Activated T-helper 17 cell treated with anti-CD3 and anti-CD28 coated beads, Interleukin-2, amount 50 U/mL, for 72 hours (primary cell): ENCODE measurements at regions not wholly inside any gene's neighbourhood (a gene's known extent, or its start where the extent isn't known, plus 50 kb on each side); places are given as distances from the start of the nearest gene placed in this dataset.
A peak's percentile ranks its signal among the peaks of the same experiment; 100 is the strongest.

Experiments
- ATAC-seq: fragments of 150-1000 bp; cut with Tn5 transposase; replicated peaks from 2 replicates; pipeline ENCODE4 v1.10.0; 2021; ENCODE audit warnings: mild to moderate bottlenecking, moderate library complexity
- H3K27ac Mint-ChIP-seq: one replicate; pipeline ENCODE4 v1.8.0; 2022; ENCODE audit warnings: mixed read lengths
- H3K27me3 Mint-ChIP-seq: one replicate; pipeline ENCODE4 v1.8.0; 2022; ENCODE audit warnings: mixed read lengths
- H3K36me3 Mint-ChIP-seq: one replicate; pipeline ENCODE4 v1.8.0; 2022; ENCODE audit warnings: low read depth, mild to moderate bottlenecking, mixed read lengths
- H3K4me1 Mint-ChIP-seq: one replicate; pipeline ENCODE4 v1.8.0; 2022; ENCODE audit warnings: mixed read lengths
- H3K4me3 Mint-ChIP-seq: one replicate; pipeline ENCODE4 v1.8.0; 2022; ENCODE audit warnings: mild to moderate bottlenecking, mixed read lengths
- H3K9me3 Mint-ChIP-seq: one replicate; pipeline ENCODE4 v1.8.0; 2022; ENCODE audit warnings: mixed read lengths

GRCh38 chr1:115413208-115413607, 75.2 kb upstream of the NGF start:
- H3K4me1 Mint-ChIP-seq = no peaks in the 10 kb centered on the region
- ATAC-seq = no peak

GRCh38 chr1:115412733-115413132, 74.7 kb upstream of the NGF start:
- peaks cover 4% of the 10 kb centered on the region for H3K9me3 Mint-ChIP-seq
- H3K4me1 Mint-ChIP-seq = no peaks in the 10 kb centered on the region
- H3K27me3 Mint-ChIP-seq = peaks cover 26% of the 10 kb centered on the region
- no peaks in the 10 kb centered on the region for H3K36me3 Mint-ChIP-seq
- no peak overlapping the region for H3K4me3 Mint-ChIP-seq
- no peak overlapping the region for H3K27ac Mint-ChIP-seq
- ATAC-seq = no peak

More at GRCh38 chr1:115413208-115413607, 75.2 kb upstream of the NGF start:
- Mint-ChIP-seq H3K27me3 (peaks cover 23% of the 10 kb centered on the region), H3K9me3 (peaks cover 4% of the 10 kb centered on the region), H3K27ac (no peak overlapping the region), H3K36me3 (no peaks in the 10 kb centered on the region), H3K4me3 (no peak overlapping the region)

- no peak overlapping the region for H3K27ac Mint-ChIP-seq
- no peak for ATAC-seq
- H3K4me1 Mint-ChIP-seq = no peaks in the 10 kb centered on the region
- H3K36me3 Mint-ChIP-seq = no peaks in the 10 kb centered on the region
- H3K27me3 Mint-ChIP-seq = peaks cover 26% of the 10 kb centered on the region
- H3K9me3 Mint-ChIP-seq = peaks cover 4% of the 10 kb centered on the region
- H3K4me3 Mint-ChIP-seq = no peak overlapping the region
Measured at GRCh38 chr1:115412286-115412685, 74.2 kb upstream of the NGF start.

GRCh38 chr1:115411371-115412063, 73.5 kb upstream of the NGF start:
- Mint-ChIP-seq H3K4me3 (no peak overlapping the region), H3K36me3 (no peaks in the 10 kb centered on the region), H3K4me1 (no peaks in the 10 kb centered on the region), H3K27ac (no peak overlapping the region), H3K9me3 (peaks cover 4% of the 10 kb centered on the region), H3K27me3 (peaks cover 29% of the 10 kb centered on the region)
- ATAC-seq = peak; percentile 66

GRCh38 chr1:115409094-115410015, 71.3 kb upstream of the NGF start:
- Mint-ChIP-seq H3K27me3 (peaks cover 19% of the 10 kb centered on the region), H3K4me1 (no peaks in the 10 kb centered on the region), H3K4me3 (no peak overlapping the region), H3K27ac (no peak overlapping the region), H3K36me3 (no peaks in the 10 kb centered on the region), H3K9me3 (peaks cover 4% of the 10 kb centered on the region)
- no peak for ATAC-seq

- Mint-ChIP-seq H3K4me3 (no peak overlapping the region), H3K4me1 (no peaks in the 10 kb centered on the region), H3K27ac (no peak overlapping the region), H3K36me3 (no peaks in the 10 kb centered on the region), H3K9me3 (peaks cover 4% of the 10 kb centered on the region), H3K27me3 (peaks cover 18% of the 10 kb centered on the region)
- no peak for ATAC-seq
Measured at GRCh38 chr1:115408533-115408932, 70.5 kb upstream of the NGF start.

GRCh38 chr1:115404911-115405310, 66.9 kb upstream of the NGF start:
- Mint-ChIP-seq H3K9me3 (no peaks in the 10 kb centered on the region), H3K4me3 (no peak overlapping the region), H3K36me3 (no peaks in the 10 kb centered on the region), H3K27ac (no peak overlapping the region), H3K27me3 (peaks cover 13% of the 10 kb centered on the region), H3K4me1 (no peaks in the 10 kb centered on the region)
- ATAC-seq = no peak

- Mint-ChIP-seq H3K36me3 (no peaks in the 10 kb centered on the region), H3K27ac (no peak overlapping the region), H3K27me3 (peaks cover 9% of the 10 kb centered on the region), H3K9me3 (no peaks in the 10 kb centered on the region), H3K4me3 (no peak overlapping the region), H3K4me1 (no peaks in the 10 kb centered on the region)
- ATAC-seq = no peak
Measured at GRCh38 chr1:115402753-115403184, 64.7 kb upstream of the NGF start.

- no peak overlapping the region for H3K27ac Mint-ChIP-seq
- H3K36me3 Mint-ChIP-seq = no peaks in the 10 kb centered on the region
- no peaks in the 10 kb centered on the region for H3K4me1 Mint-ChIP-seq
- H3K9me3 Mint-ChIP-seq = no peaks in the 10 kb centered on the region
- no peak for ATAC-seq
- no peak overlapping the region for H3K4me3 Mint-ChIP-seq
- peaks cover 8% of the 10 kb centered on the region for H3K27me3 Mint-ChIP-seq
Measured at GRCh38 chr1:115401676-115402075, 63.6 kb upstream of the NGF start.

GRCh38 chr1:115400891-115401290, 62.8 kb upstream of the NGF start:
- ATAC-seq = no peak
- no peak overlapping the region for H3K27ac Mint-ChIP-seq
- H3K4me3 Mint-ChIP-seq = no peak overlapping the region
- H3K4me1 Mint-ChIP-seq = no peaks in the 10 kb centered on the region
- H3K36me3 Mint-ChIP-seq = no peaks in the 10 kb centered on the region
- peaks cover 10% of the 10 kb centered on the region for H3K27me3 Mint-ChIP-seq
- H3K9me3 Mint-ChIP-seq = no peaks in the 10 kb centered on the region

GRCh38 chr1:115400426-115400825, 62.4 kb upstream of the NGF start:
- no peaks in the 10 kb centered on the region for H3K9me3 Mint-ChIP-seq
- no peak overlapping the region for H3K4me3 Mint-ChIP-seq
- H3K4me1 Mint-ChIP-seq = no peaks in the 10 kb centered on the region

GRCh38 chr1:115398745-115399144, 60.7 kb upstream of the NGF start:
- no peak overlapping the region for H3K4me3 Mint-ChIP-seq
- H3K36me3 Mint-ChIP-seq = no peaks in the 10 kb centered on the region

More at GRCh38 chr1:115400426-115400825, 62.4 kb upstream of the NGF start:
- Mint-ChIP-seq H3K27ac (no peak overlapping the region), H3K36me3 (no peaks in the 10 kb centered on the region), H3K27me3 (peaks cover 13% of the 10 kb centered on the region)
- ATAC-seq = no peak

More at GRCh38 chr1:115398745-115399144, 60.7 kb upstream of the NGF start:
- Mint-ChIP-seq H3K27me3 (peaks cover 13% of the 10 kb centered on the region), H3K4me1 (no peaks in the 10 kb centered on the region), H3K27ac (no peak overlapping the region), H3K9me3 (no peaks in the 10 kb centered on the region)
- no peak for ATAC-seq
